ENCODE measurements at regions not wholly inside any gene's neighbourhood (a gene's known extent, or its start where the extent isn't known, plus 50 kb on each side); places are given as distances from the start of the nearest gene placed in this dataset.
"Not testable (repeated sequence)": the region's sequence is repeated elsewhere in the genome, so short reads cannot be mapped to it uniquely, and the experiment has no call there.

GRCh38 chr4:9522903-9523302 lies 78.7 kb downstream of the DEFB131A start:
- TF ChIP-seq CTCF (IDR thresholded peaks at IDR 0.05; ENCODE audit: extremely low read depth in 1 of 2, insufficient read depth in 1 of 2, low read depth in 1 of 2, low read length in 2 of 2); EZH2 (IDR thresholded peaks at IDR 0.05; ENCODE audit: borderline replicate concordance, low read depth, low read length, severe bottlenecking); POLR2A (IDR thresholded peaks at IDR 0.05; ENCODE audit: low read depth, low read length); FOS (IDR thresholded peaks at IDR 0.05; ENCODE audit: borderline replicate concordance, insufficient read depth, low read length); MAX (IDR thresholded peaks at IDR 0.05; ENCODE audit: insufficient read depth, insufficient read length); POLR2AphosphoS5 (IDR thresholded peaks at IDR 0.05; ENCODE audit: insufficient read depth, low read depth, low read length); MYC (IDR thresholded peaks at IDR 0.05; ENCODE audit: low read depth, low read length); JUN (IDR thresholded peaks at IDR 0.05; ENCODE audit: borderline replicate concordance, insufficient read depth, insufficient read length, low read depth): not testable (repeated sequence)

Data from endothelial cell of umbilical vein (primary cell).